ENCODE measurements at regions not wholly inside any gene's neighbourhood (a gene's known extent, or its start where the extent isn't known, plus 50 kb on each side); places are given as distances from the start of the nearest gene placed in this dataset.

DNA sequence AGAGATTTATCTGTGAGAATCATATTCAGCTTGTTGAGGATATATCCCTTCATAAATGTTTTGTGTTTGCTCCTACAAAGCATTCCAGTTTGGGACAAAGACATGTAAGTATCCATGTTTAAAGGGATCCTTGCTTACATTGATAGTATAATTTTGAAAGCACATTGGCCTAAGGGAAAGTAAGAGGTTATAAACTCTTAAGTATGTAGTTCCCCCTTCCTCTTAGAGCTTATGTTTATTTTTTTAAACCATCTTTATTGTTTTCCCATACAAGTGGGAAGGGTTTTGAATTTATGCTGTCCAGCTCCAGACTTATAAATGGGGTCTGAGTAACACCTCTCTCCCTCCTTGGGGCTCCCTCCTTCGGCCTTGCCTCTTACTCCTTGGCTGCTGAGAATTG, 481.5 kb downstream of the LMO4 start:
- Histone ChIP-seq H3K4me1 (ENCODE audit: insufficient read depth, poor library complexity, severe bottlenecking) (peaks cover 24% of the 10 kb centered on the region), H3K27ac (ENCODE audit: poor library complexity, severe bottlenecking) (no peak overlapping the region), H3K27me3 (ENCODE audit: insufficient read depth, poor library complexity, severe bottlenecking) (no peaks in the 10 kb centered on the region), H3K9me3 (ENCODE audit: severe bottlenecking) (no peaks in the 10 kb centered on the region), H3K4me3 (ENCODE audit: severe bottlenecking) (no peak overlapping the region), H3K36me3 (ENCODE audit: low read depth) (no peaks in the 10 kb centered on the region)
- TF ChIP-seq, protein P1, sequence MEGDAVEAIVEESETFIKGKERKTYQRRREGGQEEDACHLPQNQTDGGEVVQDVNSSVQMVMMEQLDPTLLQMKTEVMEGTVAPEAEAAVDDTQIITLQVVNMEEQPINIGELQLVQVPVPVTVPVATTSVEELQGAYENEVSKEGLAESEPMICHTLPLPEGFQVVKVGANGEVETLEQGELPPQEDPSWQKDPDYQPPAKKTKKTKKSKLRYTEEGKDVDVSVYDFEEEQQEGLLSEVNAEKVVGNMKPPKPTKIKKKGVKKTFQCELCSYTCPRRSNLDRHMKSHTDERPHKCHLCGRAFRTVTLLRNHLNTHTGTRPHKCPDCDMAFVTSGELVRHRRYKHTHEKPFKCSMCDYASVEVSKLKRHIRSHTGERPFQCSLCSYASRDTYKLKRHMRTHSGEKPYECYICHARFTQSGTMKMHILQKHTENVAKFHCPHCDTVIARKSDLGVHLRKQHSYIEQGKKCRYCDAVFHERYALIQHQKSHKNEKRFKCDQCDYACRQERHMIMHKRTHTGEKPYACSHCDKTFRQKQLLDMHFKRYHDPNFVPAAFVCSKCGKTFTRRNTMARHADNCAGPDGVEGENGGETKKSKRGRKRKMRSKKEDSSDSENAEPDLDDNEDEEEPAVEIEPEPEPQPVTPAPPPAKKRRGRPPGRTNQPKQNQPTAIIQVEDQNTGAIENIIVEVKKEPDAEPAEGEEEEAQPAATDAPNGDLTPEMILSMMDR (IDR thresholded peaks at IDR 0.05; ENCODE audit: poor library complexity, severe bottlenecking) = no peak
- ATAC-seq (ENCODE audit: low read depth) (no peak), DNase-seq (ENCODE audit: low spot score) (no peak)

DNA sequence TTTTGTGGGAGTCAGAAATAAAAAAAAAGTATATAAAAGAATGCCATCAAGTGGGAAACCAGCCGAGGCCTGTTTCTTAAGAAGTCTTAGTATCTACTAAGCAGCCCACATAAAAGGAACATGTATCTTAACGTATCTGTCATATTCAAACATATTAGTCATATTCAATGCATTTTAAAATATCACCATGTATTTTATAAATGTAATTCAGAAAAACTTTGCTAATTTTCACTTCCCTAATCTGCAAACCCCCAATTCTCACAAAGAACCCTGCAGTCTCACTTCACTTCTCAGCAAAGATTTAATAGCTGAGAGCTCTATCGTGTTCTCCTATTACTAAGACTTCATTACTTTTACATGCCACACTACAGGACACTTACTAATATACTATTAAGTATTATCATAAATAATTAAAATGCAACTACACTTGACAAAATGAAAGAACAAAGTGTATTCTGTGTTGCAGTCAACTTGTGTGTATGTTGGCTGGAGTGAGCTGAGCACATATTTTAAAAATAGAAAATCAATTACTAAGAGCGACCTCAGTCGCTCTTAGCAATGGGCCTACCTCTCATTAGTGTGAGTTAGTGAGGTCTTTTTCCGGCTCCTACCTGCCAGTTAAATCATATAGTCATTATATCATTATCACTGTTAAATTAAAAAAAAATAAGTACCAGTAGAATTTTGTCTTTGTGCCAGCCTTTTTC, 484.3 kb downstream of the LMO4 start:
- Histone ChIP-seq H3K36me3 (ENCODE audit: low read depth) (no peaks in the 10 kb centered on the region), H3K4me1 (ENCODE audit: insufficient read depth, poor library complexity, severe bottlenecking) (no peaks in the 10 kb centered on the region), H3K27me3 (ENCODE audit: insufficient read depth, poor library complexity, severe bottlenecking) (no peaks in the 10 kb centered on the region), H3K9me3 (ENCODE audit: severe bottlenecking) (no peaks in the 10 kb centered on the region), H3K27ac (ENCODE audit: poor library complexity, severe bottlenecking) (no peak overlapping the region), H3K4me3 (ENCODE audit: severe bottlenecking) (no peak overlapping the region)
- DNase-seq (ENCODE audit: low spot score) = no peak
- TF ChIP-seq, protein P1 (IDR thresholded peaks at IDR 0.05; ENCODE audit: poor library complexity, severe bottlenecking) = no peak
- ATAC-seq (ENCODE audit: low read depth) = no peak

DNA sequence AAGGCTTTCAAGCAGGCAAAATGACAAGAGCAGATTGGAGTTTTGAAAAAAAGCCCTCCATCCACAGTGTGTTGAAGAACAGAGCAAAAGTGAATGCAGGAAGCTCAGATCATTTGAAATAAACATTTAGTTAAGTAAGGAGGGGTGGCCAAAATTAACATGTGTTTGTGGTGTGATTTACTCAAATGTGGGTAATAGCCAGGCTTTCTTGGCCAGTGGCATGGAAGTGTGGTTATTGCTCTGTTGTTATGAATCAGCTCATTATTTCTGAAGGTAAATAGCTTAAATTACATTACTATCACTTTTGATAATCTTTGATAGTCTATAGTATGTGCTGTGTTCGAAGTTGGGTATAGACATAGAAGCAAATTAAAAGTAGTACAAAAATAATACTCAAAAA, 485.9 kb downstream of the LMO4 start:
- Histone ChIP-seq H3K27ac (ENCODE audit: poor library complexity, severe bottlenecking) (no peak overlapping the region), H3K36me3 (ENCODE audit: low read depth) (no peaks in the 10 kb centered on the region), H3K27me3 (ENCODE audit: insufficient read depth, poor library complexity, severe bottlenecking) (no peaks in the 10 kb centered on the region), H3K9me3 (ENCODE audit: severe bottlenecking) (no peaks in the 10 kb centered on the region), H3K4me3 (ENCODE audit: severe bottlenecking) (no peak overlapping the region), H3K4me1 (ENCODE audit: insufficient read depth, poor library complexity, severe bottlenecking) (no peaks in the 10 kb centered on the region)
- DNase-seq (ENCODE audit: low spot score) (no peak), ATAC-seq (ENCODE audit: low read depth) (no peak)
- TF ChIP-seq, protein P1 (IDR thresholded peaks at IDR 0.05; ENCODE audit: poor library complexity, severe bottlenecking) = no peak

DNA sequence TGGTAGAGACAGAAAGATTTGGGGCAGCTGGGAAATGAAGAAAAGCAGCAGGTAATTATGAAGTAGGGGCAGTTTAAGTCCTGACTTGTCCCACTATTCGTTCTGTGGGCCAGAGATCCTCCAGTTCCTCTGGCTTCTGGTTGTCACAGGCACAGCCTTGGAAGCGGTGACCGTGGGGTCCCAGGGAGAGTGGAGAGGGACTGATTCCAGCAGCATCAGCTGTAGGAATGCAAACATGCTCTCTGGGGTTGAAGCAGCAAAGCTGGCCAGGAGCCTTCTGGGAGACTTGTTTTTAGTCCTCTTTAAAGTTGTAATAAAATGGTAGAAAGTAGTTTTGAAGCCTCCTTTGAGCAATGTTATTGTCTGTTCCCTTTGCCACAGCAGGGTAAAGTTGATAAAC, 488.0 kb downstream of the LMO4 start:
- H3K4me3 ChIP-seq (ENCODE audit: severe bottlenecking) = no peak overlapping the region
- no peaks in the 10 kb centered on the region for H3K9me3 ChIP-seq (ENCODE audit: severe bottlenecking)
- H3K27ac ChIP-seq (ENCODE audit: poor library complexity, severe bottlenecking) = no peak overlapping the region
- TF ChIP-seq, protein P1 (IDR thresholded peaks at IDR 0.05; ENCODE audit: poor library complexity, severe bottlenecking) = no peak
- no peak for DNase-seq (ENCODE audit: low spot score)
- H3K36me3 ChIP-seq (ENCODE audit: low read depth) = no peaks in the 10 kb centered on the region
- no peaks in the 10 kb centered on the region for H3K27me3 ChIP-seq (ENCODE audit: insufficient read depth, poor library complexity, severe bottlenecking)
- no peaks in the 10 kb centered on the region for H3K4me1 ChIP-seq (ENCODE audit: insufficient read depth, poor library complexity, severe bottlenecking)
- ATAC-seq (ENCODE audit: low read depth) = no peak

DNA sequence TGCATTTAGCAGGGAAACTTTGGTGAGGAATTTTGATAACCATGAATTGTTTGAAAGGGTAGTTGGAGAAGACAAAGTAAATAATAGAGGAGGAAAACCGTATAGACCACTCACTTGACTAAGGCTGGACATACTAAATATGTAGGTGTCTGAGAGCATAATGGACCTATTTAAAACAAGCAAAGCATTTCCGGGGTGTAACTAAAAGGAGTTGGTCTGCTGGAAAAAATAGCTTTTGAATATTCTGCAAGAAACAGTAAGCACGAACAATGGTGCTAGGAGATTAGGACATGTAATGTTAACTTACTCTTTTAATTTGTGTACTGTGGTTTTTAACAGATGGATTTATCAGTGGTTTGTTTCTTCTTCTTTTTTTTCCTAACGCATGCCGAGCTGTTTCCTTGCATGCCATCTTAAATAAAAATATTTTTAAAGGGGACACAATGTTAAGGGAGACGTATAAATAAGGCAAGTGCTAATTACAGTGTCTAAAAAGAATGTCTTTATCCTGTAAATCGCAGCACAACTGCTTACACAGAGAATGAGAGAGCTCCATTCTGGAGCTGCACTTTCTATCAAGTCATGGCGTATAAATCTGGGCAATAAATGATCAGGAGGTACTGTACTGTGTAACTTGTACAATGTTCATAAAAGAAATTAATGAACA, 492.1 kb downstream of the LMO4 start:
- TF ChIP-seq, protein P1 (IDR thresholded peaks at IDR 0.05; ENCODE audit: poor library complexity, severe bottlenecking) = no peak
- Histone ChIP-seq H3K9me3 (ENCODE audit: severe bottlenecking) (no peaks in the 10 kb centered on the region), H3K36me3 (ENCODE audit: low read depth) (no peaks in the 10 kb centered on the region), H3K27ac (ENCODE audit: poor library complexity, severe bottlenecking) (no peak overlapping the region), H3K4me1 (ENCODE audit: insufficient read depth, poor library complexity, severe bottlenecking) (no peaks in the 10 kb centered on the region), H3K4me3 (ENCODE audit: severe bottlenecking) (no peak overlapping the region), H3K27me3 (ENCODE audit: insufficient read depth, poor library complexity, severe bottlenecking) (no peaks in the 10 kb centered on the region)
- ATAC-seq (ENCODE audit: low read depth) = no peak
- no peak for DNase-seq (ENCODE audit: low spot score)

All from RWPE2 (cell line).